Testis (tissue), 2 donors: ENCODE measurements at regions not wholly inside any gene's neighbourhood (a gene's known extent, or its start where the extent isn't known, plus 50 kb on each side); places are given as distances from the start of the nearest gene placed in this dataset.

Experiments
- POLR2A ChIP-seq: fragments of 450-650 bp; IDR thresholded peaks from one replicate; pipeline ENCODE4 v1.6.1; 2017; ENCODE audit warnings: antibody characterized with exemption, mild to moderate bottlenecking, moderate library complexity
- TF ChIP-seq, protein P1 (sequence below), 3 experiments: fragments of 450-650 bp in 2 of 3; fragments of 200-600 bp in 1 of 3; sonication (generic) in 1 of 3; IDR thresholded peaks; one replicate each; pipeline ENCODE4 v1.5.1; 2016 to 2019; ENCODE audit warnings: antibody characterized with exemption in 3 of 3, mild to moderate bottlenecking in 2 of 3, moderate library complexity in 1 of 3

DNA sequence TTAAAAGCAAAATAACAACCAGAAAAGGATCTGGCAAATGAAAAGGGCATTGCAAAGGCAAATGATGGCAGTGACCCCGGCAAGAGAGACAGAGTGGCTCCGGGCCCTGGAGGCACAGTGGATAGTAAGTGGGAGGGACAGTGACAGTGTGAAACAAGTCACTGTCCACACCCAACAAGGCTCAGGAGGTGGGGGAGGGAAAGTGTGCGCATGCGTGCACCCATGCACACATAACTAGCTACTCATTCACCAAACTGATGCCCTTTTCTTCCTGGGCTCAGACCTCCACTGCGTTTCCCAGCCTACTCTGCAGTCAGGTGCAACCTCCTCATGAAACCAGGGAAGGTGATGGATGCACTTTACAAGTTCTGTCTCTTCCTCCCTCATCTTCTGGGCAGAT lies 108.4 kb downstream of the SHANK2 start:
- TF ChIP-seq, protein P1, sequence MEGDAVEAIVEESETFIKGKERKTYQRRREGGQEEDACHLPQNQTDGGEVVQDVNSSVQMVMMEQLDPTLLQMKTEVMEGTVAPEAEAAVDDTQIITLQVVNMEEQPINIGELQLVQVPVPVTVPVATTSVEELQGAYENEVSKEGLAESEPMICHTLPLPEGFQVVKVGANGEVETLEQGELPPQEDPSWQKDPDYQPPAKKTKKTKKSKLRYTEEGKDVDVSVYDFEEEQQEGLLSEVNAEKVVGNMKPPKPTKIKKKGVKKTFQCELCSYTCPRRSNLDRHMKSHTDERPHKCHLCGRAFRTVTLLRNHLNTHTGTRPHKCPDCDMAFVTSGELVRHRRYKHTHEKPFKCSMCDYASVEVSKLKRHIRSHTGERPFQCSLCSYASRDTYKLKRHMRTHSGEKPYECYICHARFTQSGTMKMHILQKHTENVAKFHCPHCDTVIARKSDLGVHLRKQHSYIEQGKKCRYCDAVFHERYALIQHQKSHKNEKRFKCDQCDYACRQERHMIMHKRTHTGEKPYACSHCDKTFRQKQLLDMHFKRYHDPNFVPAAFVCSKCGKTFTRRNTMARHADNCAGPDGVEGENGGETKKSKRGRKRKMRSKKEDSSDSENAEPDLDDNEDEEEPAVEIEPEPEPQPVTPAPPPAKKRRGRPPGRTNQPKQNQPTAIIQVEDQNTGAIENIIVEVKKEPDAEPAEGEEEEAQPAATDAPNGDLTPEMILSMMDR (IDR thresholded peaks at IDR 0.05): no peak
- TF ChIP-seq POLR2A: no peak
